H1 (cell line): ENCODE measurements at regions not wholly inside any gene's neighbourhood (a gene's known extent, or its start where the extent isn't known, plus 50 kb on each side); places are given as distances from the start of the nearest gene placed in this dataset.

Source experiments
- CTCF ChIA-PET: fragments of 300-600 bp; sonication (Branson Sonifier 250); formaldehyde crosslinking; loops from one replicate; lab custom pipeline; 2021; ENCODE audit not compliant: partially characterized antibody; lab: Charles Lee
- POLR2A ChIA-PET: fragments of 300-600 bp; sonication (Branson Sonifier 250); formaldehyde crosslinking; loops from one replicate; lab custom pipeline; 2021; ENCODE audit warnings: inconsistent platforms; ENCODE audit not compliant: partially characterized antibody; lab: Charles Lee
- DNase-seq, 2 experiments: peaks; one replicate each; pipeline versions ENCODE4 v3.0.0 to v3.0.0-alpha.2; 2010 to 2022; ENCODE audit warnings: low spot score in 2 of 2, low read depth in 1 of 2, mixed read lengths in 1 of 2
- FAIRE-seq: peaks from 2 replicates; lab custom pipeline; 2011; peaks lifted over from hg19 to GRCh38; lab: Jason Lieb, UNC
- H2AFZ ChIP-seq: 2 replicates; pipeline ENCODE4 v1.8.1; 2012; ENCODE audit warnings: low read length, inconsistent platforms
- H2AK5ac ChIP-seq: 2 replicates; pipeline ENCODE4 v1.6.1; 2013; ENCODE audit warnings: low read depth, low read length
- H2BK120ac ChIP-seq: replicated peaks from 2 replicates; pipeline ENCODE3; 2013; ENCODE audit warnings: low read depth, low read length, inconsistent platforms
- H2BK12ac ChIP-seq: 2 replicates; pipeline ENCODE4 v1.6.1; 2013; ENCODE audit warnings: low read depth, low read length
- H2BK15ac ChIP-seq: 2 replicates; pipeline ENCODE4 v1.6.1; 2013; ENCODE audit warnings: low read length
- H2BK20ac ChIP-seq: 2 replicates; pipeline ENCODE4 v1.6.1; 2013; ENCODE audit warnings: low read length
- H2BK5ac ChIP-seq: 2 replicates; pipeline ENCODE4 v1.6.1; 2013; ENCODE audit warnings: low read depth, low read length
- H3K14ac ChIP-seq: 2 replicates; pipeline ENCODE4 v1.6.1; 2013; ENCODE audit warnings: inconsistent platforms; ENCODE audit not compliant: insufficient read length
- H3K18ac ChIP-seq: 2 replicates; pipeline ENCODE4 v1.6.1; 2013; ENCODE audit warnings: low read length; ENCODE audit errors: extremely low read depth
- H3K23ac ChIP-seq: 2 replicates; pipeline ENCODE4 v1.6.1; 2013; ENCODE audit warnings: inconsistent platforms; ENCODE audit not compliant: insufficient read length
- H3K23me2 ChIP-seq: 2 replicates; pipeline ENCODE4 v1.6.1; 2013; ENCODE audit warnings: low read depth, low read length
- H3K27ac ChIP-seq: 2 replicates; pipeline ENCODE4 v1.6.1; 2011; ENCODE audit warnings: low read depth, low read length, inconsistent platforms
- H3K27me3 ChIP-seq, 4 experiments: replicated peaks in 1 of 4; 1 replicate in 1 of 4; 2 replicates in 3 of 4; pipeline versions ENCODE4 v1.6.1 to v1.8.1; 2011 to 2013; ENCODE audit warnings: low read length in 3 of 4, mild to moderate bottlenecking in 3 of 4, inconsistent platforms in 2 of 4, mixed read lengths in 2 of 4, moderate library complexity in 1 of 4; ENCODE audit not compliant: control insufficient read depth in 3 of 4, insufficient read depth in 3 of 4; ENCODE audit errors: extremely low read depth in 1 of 4
- H3K36me3 ChIP-seq, 4 experiments: 2 replicates each; pipeline versions ENCODE4 v1.6.1 to v1.8.1; 2011 to 2013; ENCODE audit warnings: mild to moderate bottlenecking in 4 of 4, low read length in 3 of 4, moderate library complexity in 2 of 4, control low read depth in 1 of 4, inconsistent platforms in 1 of 4; ENCODE audit not compliant: insufficient read depth in 4 of 4, control insufficient read depth in 2 of 4
- H3K4ac ChIP-seq: replicated peaks from 2 replicates; pipeline ENCODE3; 2013; ENCODE audit warnings: low read length, low read depth, mixed read lengths, inconsistent platforms; ENCODE audit not compliant: insufficient read length
- H3K4me1 ChIP-seq, 4 experiments: replicated peaks in 1 of 4; 1 replicate in 1 of 4; 2 replicates in 3 of 4; pipeline versions ENCODE4 v1.6.1 to v1.8.1; 2011 to 2013; ENCODE audit warnings: low read length in 3 of 4, inconsistent platforms in 2 of 4, mixed read lengths in 1 of 4; ENCODE audit not compliant: insufficient read depth in 4 of 4, control insufficient read depth in 3 of 4
- H3K4me2 ChIP-seq, 2 experiments: 2 replicates each; pipeline versions ENCODE4 v1.6.1 to v1.8.1; 2011 to 2013; ENCODE audit warnings: low read depth in 2 of 2, low read length in 2 of 2, control low read depth in 1 of 2, inconsistent platforms in 1 of 2, mild to moderate bottlenecking in 1 of 2; ENCODE audit not compliant: insufficient read depth in 1 of 2
- H3K4me3 ChIP-seq, 4 experiments: fragments of 200-600, 300-600 bp in 1 of 4; sonication (generic), shearing (Covaris generic), sonication (Bioruptor Twin) in 1 of 4; 2 replicates each; pipeline versions ENCODE4 v1.5.1 to v1.8.1; 2011 to 2016; ENCODE audit warnings: low read length in 4 of 4, low read depth in 3 of 4, control low read depth in 2 of 4, inconsistent platforms in 2 of 4, mild to moderate bottlenecking in 2 of 4, mixed read lengths in 1 of 4, moderate library complexity in 1 of 4; ENCODE audit not compliant: insufficient read depth in 2 of 4; ENCODE audit errors: extremely low read depth in 1 of 4
- H3K56ac ChIP-seq: replicated peaks from 2 replicates; pipeline ENCODE3; 2013; ENCODE audit warnings: low read depth, mild to moderate bottlenecking, mixed read lengths, low read length, inconsistent platforms; ENCODE audit not compliant: insufficient read length
- H3K79me1 ChIP-seq: 2 replicates; pipeline ENCODE4 v1.6.1; 2013; ENCODE audit warnings: low read depth, low read length, control low read depth
- H3K79me2 ChIP-seq, 2 experiments: 2 replicates each; pipeline versions ENCODE4 v1.6.1 to v1.8.1; 2012 to 2013; ENCODE audit warnings: low read length in 2 of 2, mild to moderate bottlenecking in 2 of 2, inconsistent platforms in 1 of 2; ENCODE audit not compliant: insufficient read depth in 2 of 2, control insufficient read depth in 1 of 2
- H3K9ac ChIP-seq, 4 experiments: replicated peaks in 1 of 4; 1 replicate in 1 of 4; 2 replicates in 3 of 4; pipeline versions ENCODE4 v1.6.1 to v1.8.1; 2011 to 2013; ENCODE audit warnings: low read depth in 3 of 4, low read length in 3 of 4, control low read depth in 2 of 4, mild to moderate bottlenecking in 2 of 4, moderate library complexity in 2 of 4, inconsistent platforms in 1 of 4; ENCODE audit errors: extremely low read depth in 1 of 4
- H3K9me3 ChIP-seq, 2 experiments: 2 replicates each; pipeline versions ENCODE4 v1.6.1 to v1.8.1; 2012 to 2013; ENCODE audit warnings: mild to moderate bottlenecking in 2 of 2, moderate library complexity in 2 of 2, control low read depth in 1 of 2, inconsistent platforms in 1 of 2, low read depth in 1 of 2, low read length in 1 of 2, mixed read lengths in 1 of 2; ENCODE audit not compliant: insufficient read depth in 2 of 2
- H4K20me1 ChIP-seq, 2 experiments: replicated peaks in 1 of 2; 2 replicates each; pipeline versions ENCODE3 to v1.8.1; 2011 to 2013; ENCODE audit warnings: inconsistent platforms in 2 of 2, low read length in 2 of 2, mild to moderate bottlenecking in 1 of 2; ENCODE audit not compliant: insufficient read depth in 2 of 2, control insufficient read depth in 1 of 2
- H4K5ac ChIP-seq: 2 replicates; pipeline ENCODE4 v1.6.1; 2013; ENCODE audit warnings: low read length, low read depth, mixed read lengths, inconsistent platforms; ENCODE audit not compliant: insufficient read length
- H4K8ac ChIP-seq: 2 replicates; pipeline ENCODE4 v1.8.0; 2013; ENCODE audit warnings: mild to moderate bottlenecking, moderate library complexity, low read length, inconsistent platforms; ENCODE audit not compliant: insufficient read depth; ENCODE audit errors: extremely low read depth
- H4K91ac ChIP-seq: replicated peaks from 2 replicates; pipeline ENCODE3; 2013; ENCODE audit warnings: low read length, mixed read lengths, inconsistent platforms; ENCODE audit not compliant: insufficient read length
- ATF3 ChIP-seq: IDR thresholded peaks from 2 replicates; pipeline ENCODE4 v1.6.1; 2011; ENCODE audit warnings: low read depth, mild to moderate bottlenecking, low read length; ENCODE audit not compliant: insufficient read depth
- CTCF ChIP-seq, 3 experiments: IDR thresholded peaks; 1 replicate in 2 of 3; 2 replicates in 1 of 3; pipeline versions ENCODE4 v1.5.1 to v1.6.1; 2011; ENCODE audit warnings: low read length in 3 of 3, mild to moderate bottlenecking in 3 of 3, inconsistent platforms in 2 of 3, low read depth in 1 of 3, moderate library complexity in 1 of 3; ENCODE audit not compliant: insufficient read depth in 1 of 3; ENCODE audit errors: control extremely low read depth in 1 of 3
- EZH2 ChIP-seq: fragments of 200-600 bp; sonication (generic); IDR thresholded peaks from 2 replicates; pipeline ENCODE4 v1.7.1; 2012; ENCODE audit warnings: low read depth, mild to moderate bottlenecking, moderate library complexity, low read length, inconsistent platforms; ENCODE audit not compliant: severe bottlenecking
- RAD21 ChIP-seq, 2 experiments: IDR thresholded peaks in 1 of 2; conservative IDR thresholded peaks in 1 of 2; 2 replicates each; pipeline ENCODE4 v1.6.1; 2011; ENCODE audit warnings: low read depth in 2 of 2, low read length in 2 of 2, improper control_type of control experiment in 1 of 2, inconsistent platforms in 1 of 2, mild to moderate bottlenecking in 1 of 2, moderate library complexity in 1 of 2
- TBP ChIP-seq: IDR thresholded peaks from 2 replicates; pipeline ENCODE4 v1.6.1; 2011; ENCODE audit warnings: low read depth, low read length, improper control_type of control experiment
- TCF12 ChIP-seq: IDR thresholded peaks from 2 replicates; pipeline ENCODE4 v1.6.1; 2011; ENCODE audit warnings: low read depth, mild to moderate bottlenecking, low read length
- WGBS, 2 experiments: shearing (Covaris generic) in 1 of 2; methylation state at CpG; one replicate each; pipeline versions ENCODE4 v1.1.6 to v1.1.7; 2013 to 2015; ENCODE audit warnings: low lambda C conversion rate in 2 of 2, mixed read lengths in 2 of 2, inconsistent platforms in 1 of 2, low coverage in 1 of 2, missing lambda C conversion rate in 1 of 2; ENCODE audit not compliant: insufficient replicate concordance in 2 of 2, insufficient coverage in 1 of 2, insufficient read length in 1 of 2; ENCODE audit errors: extremely low coverage in 1 of 2, missing lambda C conversion rate in 1 of 2; 5-methylcytosine and 5-hydroxymethylcytosine counted together

GRCh38 chr5:67676863-67677262 is 480.3 kb upstream of the CD180 start:
- no peak overlapping the region for H3K4me2 ChIP-seq
- no peak overlapping the region for H2BK20ac ChIP-seq
- FAIRE-seq: no peak
- no peaks in the 10 kb centered on the region for H4K20me1 ChIP-seq
- no peaks in the 10 kb centered on the region; a peak in 1 of 8 replicates for H3K36me3 ChIP-seq
- no peaks in the 10 kb centered on the region for H3K79me2 ChIP-seq
- H3K27me3 ChIP-seq: no peaks in the 10 kb centered on the region
- ChIA-PET POLR2A (no interaction called here), CTCF (no interaction called here)
- no peak overlapping the region for H3K27ac ChIP-seq
- H3K9ac ChIP-seq: no peak overlapping the region
- H2BK5ac ChIP-seq: no peak overlapping the region
- no peak overlapping the region for H3K4ac ChIP-seq
- no peaks in the 10 kb centered on the region for H3K79me1 ChIP-seq
- no peak overlapping the region for H3K18ac ChIP-seq
- H2BK12ac ChIP-seq: no peak overlapping the region
- H2AK5ac ChIP-seq: no peak overlapping the region
- H3K4me1 ChIP-seq: peaks cover 0 to 14% (median 5%) of the 10 kb centered on the region in 4 experiments; a peak in 4 of 7 replicates
- DNase-seq: no peak
- no peak overlapping the region for H3K4me3 ChIP-seq
- no peaks in the 10 kb centered on the region for H3K23me2 ChIP-seq
- no peak overlapping the region for H3K23ac ChIP-seq
- H4K8ac ChIP-seq: no peak overlapping the region
- no peak for TF ChIP-seq ATF3
- TF ChIP-seq TCF12: no peak
- TF ChIP-seq EZH2: no peak
- TF ChIP-seq CTCF (IDR thresholded peaks at IDR 0.05; ENCODE audit: control extremely low read depth in 1 of 3, insufficient read depth in 1 of 3, low read depth in 1 of 3, low read length in 3 of 3): no peak
- no peak for TF ChIP-seq RAD21 (IDR thresholded peaks at IDR 0.05 in 1 of 2, conservative IDR thresholded peaks at IDR 0.05 in 1 of 2; ENCODE audit: low read depth in 2 of 2, low read length in 2 of 2)
- TF ChIP-seq TBP: no peak
- TF ChIP-seq, all 59 proteins: peak for 0
- Histone ChIP-seq H2BK120ac (no peak overlapping the region), H4K91ac (no peak overlapping the region), H3K56ac (no peak overlapping the region), H3K9me3 (no peaks in the 10 kb centered on the region), H3K14ac (no peak overlapping the region), H2BK15ac (no peak overlapping the region), H4K5ac (no peak overlapping the region), H2AFZ (no peak overlapping the region)
- WGBS, 2 experiments: 95% methylated on average over 2 of the region's 2 CpGs; no CpG with 5 or more reads in 1 of the 2 experiments
